ENCODE measurements at regions not wholly inside any gene's neighbourhood (a gene's known extent, or its start where the extent isn't known, plus 50 kb on each side); places are given as distances from the start of the nearest gene placed in this dataset.

GRCh38 chr6:134734312-134734869 lies 215.5 kb downstream of the ALDH8A1 start:
- TF ChIP-seq, protein P1, sequence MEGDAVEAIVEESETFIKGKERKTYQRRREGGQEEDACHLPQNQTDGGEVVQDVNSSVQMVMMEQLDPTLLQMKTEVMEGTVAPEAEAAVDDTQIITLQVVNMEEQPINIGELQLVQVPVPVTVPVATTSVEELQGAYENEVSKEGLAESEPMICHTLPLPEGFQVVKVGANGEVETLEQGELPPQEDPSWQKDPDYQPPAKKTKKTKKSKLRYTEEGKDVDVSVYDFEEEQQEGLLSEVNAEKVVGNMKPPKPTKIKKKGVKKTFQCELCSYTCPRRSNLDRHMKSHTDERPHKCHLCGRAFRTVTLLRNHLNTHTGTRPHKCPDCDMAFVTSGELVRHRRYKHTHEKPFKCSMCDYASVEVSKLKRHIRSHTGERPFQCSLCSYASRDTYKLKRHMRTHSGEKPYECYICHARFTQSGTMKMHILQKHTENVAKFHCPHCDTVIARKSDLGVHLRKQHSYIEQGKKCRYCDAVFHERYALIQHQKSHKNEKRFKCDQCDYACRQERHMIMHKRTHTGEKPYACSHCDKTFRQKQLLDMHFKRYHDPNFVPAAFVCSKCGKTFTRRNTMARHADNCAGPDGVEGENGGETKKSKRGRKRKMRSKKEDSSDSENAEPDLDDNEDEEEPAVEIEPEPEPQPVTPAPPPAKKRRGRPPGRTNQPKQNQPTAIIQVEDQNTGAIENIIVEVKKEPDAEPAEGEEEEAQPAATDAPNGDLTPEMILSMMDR (IDR thresholded peaks at IDR 0.05) = no peak
- TF ChIP-seq POLR2AphosphoS5 (IDR thresholded peaks at IDR 0.05) (no peak), POLR2A (IDR thresholded peaks at IDR 0.05) (no peak)

All from prostate gland (tissue), 2 donors.